ENCODE measurements at regions not wholly inside any gene's neighbourhood (a gene's known extent, or its start where the extent isn't known, plus 50 kb on each side); places are given as distances from the start of the nearest gene placed in this dataset.

GRCh38 chr2:145987793-145988192, 1467.9 kb upstream of the ZEB2 start:
- TF ChIP-seq POLR2A (IDR thresholded peaks at IDR 0.05) (no peak), CTCF (IDR thresholded peaks at IDR 0.05) (no peak)

All from testis (tissue), 2 donors.